Lower lobe of right lung (tissue), 2 donors: ENCODE measurements at regions not wholly inside any gene's neighbourhood (a gene's known extent, or its start where the extent isn't known, plus 50 kb on each side); places are given as distances from the start of the nearest gene placed in this dataset.
A peak's percentile ranks its signal among the peaks of the same experiment; 100 is the strongest.
"Not testable (repeated sequence)": the region's sequence is repeated elsewhere in the genome, so short reads cannot be mapped to it uniquely, and the experiment has no call there.

Experiments used
- ATAC-seq, 2 donors: fragments of 200-7000 bp; cut with Tn5 transposase; one replicate each; pipeline ENCODE4 v1.9.1; 2020 to 2022; ENCODE audit warnings: mild to moderate bottlenecking in 2 of 2, moderate library complexity in 2 of 2
- DNase-seq: peaks from one replicate; pipeline ENCODE4 v3.0.0-alpha.2; 2020
- H3K27ac ChIP-seq: fragments of 200-600 bp; one replicate; pipeline ENCODE4 v1.8.0; 2022
- H3K27me3 ChIP-seq: fragments of 200-600 bp; one replicate; pipeline ENCODE4 v1.8.0; 2022; ENCODE audit warnings: low read depth
- H3K36me3 ChIP-seq: fragments of 200-600 bp; one replicate; pipeline ENCODE4 v1.8.0; 2022; ENCODE audit warnings: mild to moderate bottlenecking
- H3K4me1 ChIP-seq: fragments of 200-600 bp; one replicate; pipeline ENCODE4 v1.8.0; 2022
- H3K4me3 ChIP-seq: fragments of 200-600 bp; one replicate; pipeline ENCODE4 v1.8.0; 2022; ENCODE audit warnings: mild to moderate bottlenecking
- H3K9me3 ChIP-seq: fragments of 200-600 bp; one replicate; pipeline ENCODE4 v1.8.0; 2022
- CTCF ChIP-seq: fragments of 200-600 bp; IDR thresholded peaks from one replicate; pipeline ENCODE4 v1.8.0; 2022; ENCODE audit warnings: antibody characterized with exemption, mild to moderate bottlenecking
- intact Hi-C: fragments of 100-400 bp; cut with DNase I; formaldehyde crosslinking; loops from one replicate; pipeline ENCODE4 v1.11.0; 2022
- donor health status: DM: no; HTN: yes; CAD: no; lungs with severe emphysema.

- no peak for DNase-seq
- no peak overlapping the region for H3K27ac ChIP-seq
These were observed 301.3 kb upstream of the ID2 start for GRCh38 chr2:8380566-8380965.

GRCh38 chr2:8382485-8382884 is 299.4 kb upstream of the ID2 start:
- intact Hi-C loops = no loop called here
- no peaks in the 10 kb centered on the region for H3K36me3 ChIP-seq
- H3K27ac ChIP-seq = no peak overlapping the region
- no peak overlapping the region for H3K4me3 ChIP-seq
- H3K4me1 ChIP-seq = peaks cover 3% of the 10 kb centered on the region
- no peak for ATAC-seq
- no peak for DNase-seq
- H3K9me3 ChIP-seq = no peaks in the 10 kb centered on the region
- no peaks in the 10 kb centered on the region for H3K27me3 ChIP-seq
- TF ChIP-seq CTCF = no peak

More at GRCh38 chr2:8380566-8380965, 301.3 kb upstream of the ID2 start:
- TF ChIP-seq CTCF = no peak
- no peaks in the 10 kb centered on the region for H3K9me3 ChIP-seq
- H3K36me3 ChIP-seq = no peaks in the 10 kb centered on the region
- peaks cover 3% of the 10 kb centered on the region for H3K4me1 ChIP-seq
- peak in 1 of 2 donors; percentile 28 for ATAC-seq
- intact Hi-C loops = no loop called here
- no peaks in the 10 kb centered on the region for H3K27me3 ChIP-seq
- H3K4me3 ChIP-seq = no peak overlapping the region

DNA sequence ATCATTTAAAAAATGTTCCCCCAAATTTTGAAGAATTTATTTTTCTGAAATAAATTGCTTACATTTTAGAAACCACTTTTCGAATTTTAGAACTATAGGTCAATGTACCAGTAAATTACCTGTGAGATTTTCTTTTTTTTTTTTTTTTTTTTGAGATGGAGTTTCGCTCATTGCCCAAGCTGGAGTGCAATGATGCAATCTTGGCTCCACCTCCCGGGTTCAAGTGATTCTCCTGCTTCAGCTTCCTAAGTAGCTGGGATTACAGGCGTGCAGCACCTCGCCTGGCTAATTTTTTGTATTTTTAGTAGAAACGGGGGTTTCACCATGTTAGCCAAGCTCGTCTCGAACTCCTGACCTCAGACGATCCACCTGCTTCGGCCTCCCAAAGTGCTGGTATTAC is 295.1 kb upstream of the ID2 start:
- H3K27ac ChIP-seq, intact Hi-C loops, H3K9me3 ChIP-seq, H3K4me1 ChIP-seq, H3K27me3 ChIP-seq, ATAC-seq, H3K4me3 ChIP-seq, H3K36me3 ChIP-seq: not testable (repeated sequence)
- DNase-seq = peak; percentile 62

GRCh38 chr2:8388781-8389180 is 293.1 kb upstream of the ID2 start:
- Histone ChIP-seq H3K27ac (no peak overlapping the region), H3K36me3 (no peaks in the 10 kb centered on the region), H3K9me3 (no peaks in the 10 kb centered on the region), H3K27me3 (no peaks in the 10 kb centered on the region), H3K4me1 (no peaks in the 10 kb centered on the region), H3K4me3 (no peak overlapping the region)
- TF ChIP-seq CTCF = no peak
- intact Hi-C loops = no loop called here
- ATAC-seq (no peak), DNase-seq (no peak)

- no peak for ATAC-seq
- H3K27ac ChIP-seq = no peak overlapping the region
- H3K9me3 ChIP-seq = no peaks in the 10 kb centered on the region
- H3K27me3 ChIP-seq = no peaks in the 10 kb centered on the region
- no peak for TF ChIP-seq CTCF
- H3K4me1 ChIP-seq = no peaks in the 10 kb centered on the region
- no peak for DNase-seq
- intact Hi-C loops = no loop called here
- H3K4me3 ChIP-seq = no peak overlapping the region
- no peaks in the 10 kb centered on the region for H3K36me3 ChIP-seq
These were observed 292.3 kb upstream of the ID2 start for GRCh38 chr2:8389431-8390108.

- H3K27me3 ChIP-seq = no peaks in the 10 kb centered on the region
- intact Hi-C loops = no loop called here
- no peak for DNase-seq
- no peak for ATAC-seq
- H3K27ac ChIP-seq = no peak overlapping the region
- no peak overlapping the region for H3K4me3 ChIP-seq
- TF ChIP-seq CTCF = no peak
- H3K9me3 ChIP-seq = no peaks in the 10 kb centered on the region
- H3K4me1 ChIP-seq = no peaks in the 10 kb centered on the region
- no peaks in the 10 kb centered on the region for H3K36me3 ChIP-seq
These were observed 290.7 kb upstream of the ID2 start for GRCh38 chr2:8391126-8391525.
